Fibroblast of skin of left biceps (primary cell): ENCODE measurements at regions not wholly inside any gene's neighbourhood (a gene's known extent, or its start where the extent isn't known, plus 50 kb on each side); places are given as distances from the start of the nearest gene placed in this dataset.

Source experiments
- DNase-seq, 2 experiments: peaks; one replicate each; pipeline ENCODE4 v3.0.0-alpha.2; 2013; ENCODE audit warnings: low read depth in 2 of 2

DNA sequence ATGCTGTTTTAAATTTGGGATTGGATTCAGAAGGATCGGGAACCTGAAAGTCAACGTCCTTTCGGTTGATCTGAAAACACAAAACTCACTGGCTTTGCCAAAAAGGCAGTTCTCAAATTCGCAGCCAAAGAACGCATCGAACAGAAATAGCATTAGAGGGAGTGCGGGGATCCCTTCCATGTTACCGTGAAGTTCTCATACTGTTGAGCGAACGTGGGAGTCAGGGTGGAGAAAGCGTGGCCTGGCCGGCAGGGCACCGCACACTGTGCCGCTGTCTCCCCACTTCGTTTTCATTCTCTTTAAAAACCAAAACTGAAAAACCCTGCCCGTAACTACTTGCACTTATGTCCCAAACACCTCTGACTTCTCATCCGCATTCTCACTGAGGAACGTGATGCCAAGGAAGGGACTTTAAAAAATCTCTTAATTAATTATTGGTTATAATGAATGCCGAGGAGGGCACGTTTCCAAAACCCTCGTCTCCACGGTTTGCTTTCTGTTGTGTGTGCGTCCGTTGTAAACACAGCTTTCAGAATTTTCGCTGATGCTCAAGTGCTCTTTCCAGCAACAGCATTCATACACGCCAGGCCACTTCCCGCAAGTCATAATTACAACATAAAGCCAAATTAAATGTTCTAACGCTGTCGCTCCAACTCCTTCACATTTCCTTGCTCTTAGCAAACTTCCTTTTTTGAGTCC is 60.9 kb upstream of the TWIST2 start:
- DNase-seq = no peak

DNA sequence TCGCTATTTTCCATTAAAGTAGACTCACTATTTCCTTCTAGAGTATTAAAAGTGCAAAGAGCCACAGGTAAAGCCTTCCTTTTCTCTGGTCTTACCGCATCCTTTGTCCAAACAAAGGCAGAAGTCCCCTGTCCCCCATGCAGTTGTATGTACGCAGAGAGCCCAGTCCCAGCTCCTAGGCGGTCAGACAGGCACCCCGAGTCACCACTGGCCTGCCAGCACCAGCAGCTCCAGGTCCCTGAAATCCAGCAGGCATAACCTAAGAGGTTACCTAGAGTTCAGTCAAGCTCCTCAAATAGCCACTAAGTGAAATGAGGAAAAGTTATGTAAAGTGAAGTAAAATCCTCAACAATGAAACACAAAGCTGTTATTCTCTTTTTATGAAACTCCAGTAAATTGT is 60.4 kb upstream of the TWIST2 start:
- DNase-seq = no peak

DNA sequence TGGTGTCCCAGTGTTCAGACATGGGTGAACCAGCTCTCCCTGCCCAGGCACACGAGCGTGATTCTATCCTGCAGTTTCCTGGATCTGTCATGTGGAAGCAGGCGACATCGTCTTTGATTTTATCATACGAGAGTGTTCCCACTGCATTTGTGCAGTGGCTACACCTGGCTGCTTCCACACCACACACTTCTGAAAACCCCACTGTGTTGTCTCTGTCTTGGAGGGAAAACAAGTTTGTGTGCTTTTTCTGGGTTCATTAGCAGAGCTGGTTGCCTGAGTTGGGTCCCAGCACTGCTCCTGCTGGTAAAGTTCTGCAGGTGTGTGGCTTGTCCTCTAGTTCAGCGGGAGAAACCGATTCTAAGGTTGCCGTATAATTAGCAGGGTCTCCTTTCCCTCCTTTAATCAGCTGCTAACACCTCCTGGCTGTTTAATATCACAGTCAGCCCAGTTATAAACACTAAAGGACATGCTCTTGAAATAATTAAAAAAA is 58.5 kb upstream of the TWIST2 start:
- DNase-seq = no peak

DNA sequence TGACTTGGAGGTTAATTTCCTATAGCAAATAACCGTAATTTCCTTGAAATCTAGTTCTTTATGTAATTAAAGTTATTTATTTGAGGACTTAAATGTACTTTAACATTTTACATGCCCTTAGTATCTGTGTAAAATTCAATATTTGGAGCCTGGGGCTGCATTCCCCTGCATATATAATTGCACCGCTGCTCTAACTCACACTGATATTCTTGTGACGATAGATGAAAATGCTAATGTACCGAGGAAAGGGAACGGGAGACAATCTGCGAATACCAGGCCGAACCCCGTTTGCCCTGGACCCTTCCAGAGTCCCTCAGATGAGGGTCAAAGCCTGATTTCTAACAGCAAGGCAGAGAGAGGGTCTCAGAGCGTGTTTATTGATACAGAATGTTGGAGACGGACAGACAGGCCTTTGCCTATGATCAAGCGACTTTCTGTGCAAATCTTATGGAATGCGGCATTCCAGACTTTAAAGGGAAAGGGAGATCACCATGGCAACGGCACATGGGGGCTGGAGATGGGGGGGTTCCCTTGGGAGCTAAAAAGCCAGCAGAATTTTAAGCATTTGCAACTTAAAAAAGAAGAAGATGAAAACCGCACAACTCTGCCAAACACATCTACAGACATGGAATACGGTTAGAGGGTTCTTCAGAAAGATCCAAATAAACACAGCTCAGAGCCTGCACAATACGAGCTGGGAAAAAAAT is 57.6 kb upstream of the TWIST2 start:
- peak; percentile 86 to 88 for DNase-seq

DNA sequence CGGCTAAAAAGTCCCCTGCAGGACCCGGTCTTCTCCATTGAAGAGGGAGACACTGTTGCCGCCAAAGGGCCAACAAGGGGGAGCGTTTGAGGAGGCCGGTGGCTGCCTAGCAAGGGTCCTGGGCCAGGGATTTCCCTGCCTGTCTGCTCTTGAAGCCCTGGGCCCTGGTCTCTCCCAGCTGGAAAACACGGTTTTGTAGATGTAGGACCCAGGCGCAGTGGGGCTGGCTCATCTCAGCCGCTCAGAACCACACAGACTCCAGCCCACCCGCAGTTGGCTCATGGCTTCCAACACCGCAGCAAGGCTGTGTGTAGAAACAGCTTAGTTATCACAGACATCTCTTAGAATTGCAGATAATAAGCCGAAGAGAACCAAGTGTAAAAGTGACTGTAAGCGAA is 57.1 kb upstream of the TWIST2 start:
- DNase-seq = no peak

DNA sequence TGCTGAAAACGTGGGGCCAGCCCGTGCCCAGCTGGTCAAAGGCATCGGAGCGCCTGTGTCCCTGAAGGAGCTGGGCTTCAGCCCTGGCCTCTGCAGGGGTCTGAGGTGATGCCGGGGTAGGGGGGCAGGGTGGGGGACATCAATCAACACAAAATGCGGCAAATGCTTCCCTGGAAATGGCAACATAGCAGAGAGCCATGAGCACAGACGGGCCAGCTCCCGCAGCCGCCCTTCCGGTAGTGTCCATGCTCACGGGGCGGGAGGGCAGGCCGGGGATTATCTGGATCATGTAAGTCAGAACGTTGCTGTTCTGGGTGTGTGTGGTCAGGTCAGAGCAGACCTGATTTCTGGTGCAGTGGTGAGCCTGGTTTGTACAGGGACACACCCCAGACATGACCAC is 56.5 kb upstream of the TWIST2 start:
- no peak for DNase-seq

DNA sequence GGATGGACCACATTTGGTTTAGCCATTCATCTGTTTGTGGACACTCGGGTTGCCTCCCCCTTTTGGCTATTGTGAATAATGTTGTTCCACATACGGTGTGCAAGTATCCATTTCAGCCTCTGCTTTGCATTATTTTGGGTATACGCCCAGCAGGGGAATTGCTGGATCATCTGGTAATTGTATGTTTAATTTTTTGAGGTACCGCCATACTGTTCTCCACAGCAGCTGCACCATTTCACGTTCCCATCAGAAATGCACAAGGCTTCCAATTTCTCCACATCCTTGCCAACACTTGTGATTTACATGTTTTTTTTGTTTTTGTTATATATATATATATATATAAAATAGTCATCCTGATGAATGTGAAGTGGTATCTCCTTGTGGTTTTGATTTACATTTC is 54.6 kb upstream of the TWIST2 start:
- DNase-seq = peak; percentile 93 to 95

DNA sequence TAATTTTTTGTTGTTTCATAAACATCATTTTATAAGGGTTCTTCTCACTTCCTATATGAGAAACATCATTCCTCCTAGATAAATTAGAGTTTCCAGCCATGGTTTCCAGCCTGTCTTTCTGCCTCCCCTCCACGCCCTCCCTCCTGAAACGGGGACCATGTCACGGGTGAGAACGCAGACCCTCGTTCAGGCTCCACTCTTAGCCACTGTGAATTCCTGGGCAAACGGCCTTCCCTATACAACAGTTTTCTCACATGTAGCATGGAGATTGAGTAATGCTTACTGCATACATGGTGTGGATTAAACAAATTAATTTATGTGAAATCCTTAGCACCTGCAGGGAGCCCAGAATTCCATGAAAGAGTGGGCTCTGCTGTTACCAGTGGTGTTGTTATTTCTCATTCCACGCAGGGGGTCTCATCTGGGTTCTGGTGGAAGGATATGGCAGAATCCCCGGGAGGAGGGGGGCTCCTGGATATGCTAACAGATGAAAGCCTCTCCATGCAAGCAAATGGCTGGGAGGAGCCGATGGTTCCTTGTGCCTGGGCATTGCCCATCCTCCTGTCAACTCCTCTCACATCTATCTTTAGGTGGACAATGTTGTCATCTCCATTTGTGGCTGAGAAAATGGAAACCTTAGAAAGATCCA is 54.0 kb upstream of the TWIST2 start:
- no peak for DNase-seq

DNA sequence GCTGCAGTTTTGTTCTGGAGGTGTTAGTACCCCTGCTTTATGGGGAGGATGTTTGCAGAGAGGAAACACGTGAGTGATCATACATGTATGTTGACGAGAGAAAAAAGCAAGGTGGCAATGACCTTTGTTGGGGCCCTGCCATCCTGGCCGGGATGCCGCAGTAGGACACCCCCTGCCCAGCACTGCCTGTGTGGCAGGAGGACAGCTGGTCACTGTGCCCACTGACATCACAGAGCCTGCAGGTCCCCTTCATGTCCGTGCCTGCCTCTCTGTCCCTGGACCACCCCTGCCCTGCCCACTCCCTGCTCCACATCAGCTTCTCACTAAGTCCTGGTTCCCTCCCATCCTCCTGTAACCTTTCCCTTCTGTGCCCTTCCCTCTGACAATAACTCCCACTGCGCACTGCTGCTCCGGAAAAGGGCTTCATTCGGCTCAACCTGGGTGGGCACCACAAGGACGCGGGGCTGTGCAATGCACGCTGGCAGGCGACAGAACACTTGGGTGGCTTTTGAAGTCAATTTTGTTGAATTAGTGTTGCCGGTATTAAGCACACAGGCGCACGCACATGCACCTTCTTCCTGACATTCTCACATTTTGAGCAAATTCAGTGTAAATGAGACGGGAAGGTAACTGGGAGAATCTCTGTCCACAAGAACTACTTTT is 51.5 kb upstream of the TWIST2 start:
- no peak for DNase-seq

DNA sequence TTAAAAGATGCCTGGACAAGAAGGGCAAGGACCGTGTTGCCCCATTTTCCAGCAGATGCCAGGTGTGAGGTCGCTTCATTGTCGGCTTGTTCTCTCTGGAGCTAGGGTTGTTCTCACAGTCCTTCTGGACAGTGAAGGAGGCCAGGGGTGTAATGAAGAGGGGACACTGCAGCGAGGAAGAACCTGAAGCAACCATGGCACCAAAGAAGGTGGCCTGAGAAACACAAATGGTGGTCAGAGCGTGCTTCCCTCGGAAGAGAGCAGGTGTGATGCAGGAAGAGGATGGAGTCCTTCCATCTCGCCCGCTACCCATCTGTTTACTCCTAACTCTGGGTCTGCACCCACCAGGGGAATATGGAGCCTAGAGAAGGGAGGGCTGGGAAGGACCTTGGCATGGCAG is 50.3 kb upstream of the TWIST2 start:
- no peak for DNase-seq
